NCI-H345 treated with DMSO at 0.1 percent for 48 hours (cell line): ENCODE measurements at regions not wholly inside any gene's neighbourhood (a gene's known extent, or its start where the extent isn't known, plus 50 kb on each side); places are given as distances from the start of the nearest gene placed in this dataset.
"Not testable (repeated sequence)": the region's sequence is repeated elsewhere in the genome, so short reads cannot be mapped to it uniquely, and the experiment has no call there.

Experiments
- DNase-seq: peaks from one replicate; lab custom pipeline; 2025; ENCODE audit not compliant: unreplicated experiment; lab: John Stamatoyannopoulos, UW

- DNase-seq, result no peak
Observed at GRCh38 chr1:14129009-14129408, 429.0 kb downstream of the PRDM2 start.

GRCh38 chr1:14135070-14135469, 435.1 kb downstream of the PRDM2 start:
- no peak for DNase-seq

- no peak for DNase-seq
Observed at GRCh38 chr1:14136152-14136763, 436.3 kb downstream of the PRDM2 start.

- no peak for DNase-seq
Observed at GRCh38 chr1:14136881-14137280, 436.9 kb downstream of the PRDM2 start.

- no peak for DNase-seq
Observed at GRCh38 chr1:14137411-14138134, 437.6 kb downstream of the PRDM2 start.

- DNase-seq, result no peak
Observed at GRCh38 chr1:14138135-14138506, 438.1 kb downstream of the PRDM2 start.

- DNase-seq, result no peak
Observed at GRCh38 chr1:14138687-14139086, 438.7 kb downstream of the PRDM2 start.

GRCh38 chr1:14140831-14141401, 440.9 kb downstream of the PRDM2 start:
- no peak for DNase-seq

- no peak for DNase-seq
Observed at GRCh38 chr1:14141656-14142055, 441.7 kb downstream of the PRDM2 start.

GRCh38 chr1:14142397-14143100, 442.6 kb downstream of the PRDM2 start:
- DNase-seq, result no peak

- no peak for DNase-seq
Observed at GRCh38 chr1:14143777-14144176, 443.8 kb downstream of the PRDM2 start.

- DNase-seq, result no peak
Observed at GRCh38 chr1:14148526-14148925, 448.5 kb downstream of the PRDM2 start.

- DNase-seq, result no peak
Observed at GRCh38 chr1:14149431-14149830, 449.1 kb upstream of the KAZN start.

GRCh38 chr1:14156543-14156942, 441.9 kb upstream of the KAZN start:
- DNase-seq, result no peak

GRCh38 chr1:14160781-14161180, 437.7 kb upstream of the KAZN start:
- no peak for DNase-seq

GRCh38 chr1:14163246-14163645, 435.2 kb upstream of the KAZN start:
- no peak for DNase-seq

GRCh38 chr1:14165371-14165801, 433.1 kb upstream of the KAZN start:
- no peak for DNase-seq

GRCh38 chr1:14167884-14168283, 430.6 kb upstream of the KAZN start:
- no peak for DNase-seq

- DNase-seq, result no peak
Observed at GRCh38 chr1:14168326-14169063, 430.0 kb upstream of the KAZN start.

GRCh38 chr1:14173598-14173997, 424.9 kb upstream of the KAZN start:
- DNase-seq, result no peak

- not testable (repeated sequence) for DNase-seq
Observed at GRCh38 chr1:14177866-14178265, 420.6 kb upstream of the KAZN start.
